ENCODE measurements at regions not wholly inside any gene's neighbourhood (a gene's known extent, or its start where the extent isn't known, plus 50 kb on each side); places are given as distances from the start of the nearest gene placed in this dataset.

DNA sequence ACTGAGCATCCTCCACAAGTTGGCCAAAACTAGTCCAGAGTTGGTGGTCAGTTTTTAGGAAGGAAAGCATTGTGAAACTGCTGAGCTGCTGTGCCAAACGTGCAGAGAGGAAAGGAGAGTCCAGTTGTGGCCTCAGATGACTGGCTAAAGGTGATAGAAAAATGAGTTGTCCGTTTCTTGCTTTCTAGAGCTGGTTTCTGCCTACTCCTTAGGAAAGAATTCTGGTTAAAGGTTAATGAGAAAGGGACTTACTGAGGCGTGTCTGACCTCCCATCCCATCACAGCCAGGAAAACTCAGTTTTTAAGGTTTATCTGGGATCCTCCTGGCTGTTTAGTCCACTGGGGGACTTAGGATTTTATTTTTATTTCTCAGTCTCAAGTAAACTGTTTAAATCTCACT, 1186.3 kb downstream of the UQCRFS1 start:
- TF ChIP-seq POLR2A (IDR thresholded peaks at IDR 0.05) = no peak
- TF ChIP-seq, protein P1, sequence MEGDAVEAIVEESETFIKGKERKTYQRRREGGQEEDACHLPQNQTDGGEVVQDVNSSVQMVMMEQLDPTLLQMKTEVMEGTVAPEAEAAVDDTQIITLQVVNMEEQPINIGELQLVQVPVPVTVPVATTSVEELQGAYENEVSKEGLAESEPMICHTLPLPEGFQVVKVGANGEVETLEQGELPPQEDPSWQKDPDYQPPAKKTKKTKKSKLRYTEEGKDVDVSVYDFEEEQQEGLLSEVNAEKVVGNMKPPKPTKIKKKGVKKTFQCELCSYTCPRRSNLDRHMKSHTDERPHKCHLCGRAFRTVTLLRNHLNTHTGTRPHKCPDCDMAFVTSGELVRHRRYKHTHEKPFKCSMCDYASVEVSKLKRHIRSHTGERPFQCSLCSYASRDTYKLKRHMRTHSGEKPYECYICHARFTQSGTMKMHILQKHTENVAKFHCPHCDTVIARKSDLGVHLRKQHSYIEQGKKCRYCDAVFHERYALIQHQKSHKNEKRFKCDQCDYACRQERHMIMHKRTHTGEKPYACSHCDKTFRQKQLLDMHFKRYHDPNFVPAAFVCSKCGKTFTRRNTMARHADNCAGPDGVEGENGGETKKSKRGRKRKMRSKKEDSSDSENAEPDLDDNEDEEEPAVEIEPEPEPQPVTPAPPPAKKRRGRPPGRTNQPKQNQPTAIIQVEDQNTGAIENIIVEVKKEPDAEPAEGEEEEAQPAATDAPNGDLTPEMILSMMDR (IDR thresholded peaks at IDR 0.05 in 4 of 5, conservative IDR thresholded peaks at IDR 0.05 in 1 of 5) = no peak

Measured in gastrocnemius medialis (tissue), 4 donors.